ENCODE measurements at regions not wholly inside any gene's neighbourhood (a gene's known extent, or its start where the extent isn't known, plus 50 kb on each side); places are given as distances from the start of the nearest gene placed in this dataset.
"Not testable (repeated sequence)": the region's sequence is repeated elsewhere in the genome, so short reads cannot be mapped to it uniquely, and the experiment has no call there.

DNA sequence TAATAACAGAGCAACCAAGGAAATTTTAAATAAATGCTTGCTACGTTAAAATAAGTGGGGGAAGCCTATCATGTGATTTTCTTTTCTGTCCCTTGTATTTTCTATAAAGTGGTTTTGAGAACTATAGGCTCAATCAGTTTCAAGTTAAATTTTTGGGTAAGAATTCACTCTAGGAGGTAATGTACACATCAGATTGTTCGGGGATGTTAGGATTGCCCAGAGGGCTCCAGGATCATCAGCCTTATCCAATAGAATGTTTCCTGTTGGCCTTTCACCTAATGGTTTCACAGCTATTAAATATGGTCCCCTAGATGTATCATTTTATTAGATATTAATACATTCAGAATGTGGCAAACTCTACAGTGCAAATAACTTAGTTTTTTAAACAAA is 438.4 kb upstream of the NPVF start:
- no peak for DNase-seq (ENCODE audit: low read depth)

DNA sequence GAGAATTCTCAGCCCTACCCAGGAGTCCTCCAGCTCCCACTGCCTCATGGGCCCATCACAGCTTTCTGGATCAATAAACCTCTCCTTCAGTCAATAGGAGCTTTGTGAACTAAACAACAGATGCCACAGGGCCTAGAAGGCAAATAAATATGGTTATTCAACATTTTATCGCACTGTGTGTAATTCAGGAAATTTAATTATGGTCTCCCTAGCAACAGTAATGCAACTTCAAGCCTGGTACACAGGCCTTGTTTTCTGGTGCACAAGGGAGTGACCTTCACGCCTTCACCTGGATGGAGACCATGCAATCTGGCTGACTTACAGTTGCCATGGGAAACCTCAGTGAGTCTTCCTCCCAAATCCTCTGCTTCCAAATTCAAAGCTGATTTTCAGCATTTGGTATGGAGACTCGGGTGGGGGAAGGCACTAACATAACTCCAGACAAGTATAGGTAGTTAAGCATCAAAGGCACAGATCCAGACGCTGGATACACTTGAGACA is 441.0 kb upstream of the NPVF start:
- no peak for DNase-seq (ENCODE audit: low read depth)

DNA sequence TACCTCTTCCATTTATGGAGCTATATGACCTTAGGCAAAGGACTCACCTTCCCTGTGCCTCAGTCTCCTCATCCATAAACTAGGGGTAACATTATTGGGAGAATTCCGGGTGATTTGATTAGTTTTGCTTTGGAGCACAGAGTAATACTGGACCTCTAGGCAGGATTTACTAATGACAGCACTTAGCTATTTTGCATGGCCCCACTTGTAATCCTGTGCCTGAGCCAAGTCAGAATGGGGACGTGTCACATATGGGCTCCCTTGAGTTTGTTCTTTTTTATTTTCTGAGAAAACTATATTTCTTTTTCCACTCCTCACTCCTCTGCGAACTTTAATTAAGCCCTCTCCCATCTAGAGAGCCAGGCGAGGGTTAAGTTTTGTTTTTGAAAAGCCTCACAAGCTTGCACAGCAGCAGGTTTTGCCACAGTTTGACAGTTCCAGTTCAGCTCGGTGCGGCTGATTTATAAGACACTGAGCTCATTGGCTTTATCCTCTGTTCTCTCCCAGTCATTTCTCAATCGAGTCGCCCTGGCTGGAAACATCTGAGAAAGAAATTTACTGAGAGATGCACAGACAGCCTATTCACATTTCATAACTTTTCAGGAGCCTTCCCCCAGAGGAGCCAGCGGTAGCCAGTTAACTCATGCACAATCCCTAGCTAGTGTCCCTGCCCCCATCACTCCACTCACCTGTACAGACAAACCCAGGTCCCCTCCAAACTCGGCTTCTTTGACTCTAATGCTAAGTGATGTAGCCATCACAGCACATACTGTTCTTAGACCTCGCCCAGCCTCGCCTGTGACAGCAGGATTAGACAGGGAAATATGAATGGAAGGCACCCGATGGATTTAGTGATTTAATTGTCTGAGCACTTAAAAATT is 441.9 kb upstream of the NPVF start:
- DNase-seq (ENCODE audit: low read depth), result no peak

DNA sequence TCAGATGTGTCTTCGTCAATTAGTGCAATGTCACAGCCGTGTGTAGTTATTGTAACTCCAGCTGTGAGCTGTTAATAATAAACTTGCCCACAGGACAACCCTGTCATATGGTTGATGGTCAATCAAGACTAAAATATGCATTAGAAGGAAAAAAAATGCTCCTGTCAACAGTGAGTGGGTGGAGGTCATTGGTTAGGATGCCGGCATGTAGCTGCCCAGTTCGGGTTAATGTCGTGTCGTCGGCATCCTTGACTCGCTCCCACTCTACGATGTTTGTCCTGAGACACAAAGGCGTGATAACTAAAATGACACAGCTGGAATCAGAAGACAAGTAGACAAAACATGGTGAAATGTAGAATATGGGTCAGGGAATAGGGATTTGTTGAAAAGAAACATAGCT is 442.8 kb upstream of the NPVF start:
- no peak for DNase-seq (ENCODE audit: low read depth)

DNA sequence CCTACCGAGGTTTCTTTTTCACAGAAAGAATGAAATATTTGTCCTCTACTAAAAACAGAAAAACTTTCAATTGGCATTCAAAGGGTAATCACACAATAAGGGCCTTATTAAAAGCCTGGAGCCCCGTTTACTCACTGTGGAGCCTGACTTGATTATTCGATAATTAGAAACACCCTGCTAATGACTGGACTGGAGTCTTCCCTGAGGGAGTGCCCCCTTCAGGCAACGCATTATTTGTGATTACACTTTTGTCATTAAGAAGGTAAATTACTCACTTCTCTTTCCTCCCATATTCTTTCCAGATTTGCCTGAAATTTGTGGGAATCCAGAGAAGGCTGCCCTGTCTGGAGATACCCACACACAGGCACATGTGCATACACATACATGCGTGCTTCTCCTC is 444.2 kb upstream of the NPVF start:
- no peak for DNase-seq (ENCODE audit: low read depth)

DNA sequence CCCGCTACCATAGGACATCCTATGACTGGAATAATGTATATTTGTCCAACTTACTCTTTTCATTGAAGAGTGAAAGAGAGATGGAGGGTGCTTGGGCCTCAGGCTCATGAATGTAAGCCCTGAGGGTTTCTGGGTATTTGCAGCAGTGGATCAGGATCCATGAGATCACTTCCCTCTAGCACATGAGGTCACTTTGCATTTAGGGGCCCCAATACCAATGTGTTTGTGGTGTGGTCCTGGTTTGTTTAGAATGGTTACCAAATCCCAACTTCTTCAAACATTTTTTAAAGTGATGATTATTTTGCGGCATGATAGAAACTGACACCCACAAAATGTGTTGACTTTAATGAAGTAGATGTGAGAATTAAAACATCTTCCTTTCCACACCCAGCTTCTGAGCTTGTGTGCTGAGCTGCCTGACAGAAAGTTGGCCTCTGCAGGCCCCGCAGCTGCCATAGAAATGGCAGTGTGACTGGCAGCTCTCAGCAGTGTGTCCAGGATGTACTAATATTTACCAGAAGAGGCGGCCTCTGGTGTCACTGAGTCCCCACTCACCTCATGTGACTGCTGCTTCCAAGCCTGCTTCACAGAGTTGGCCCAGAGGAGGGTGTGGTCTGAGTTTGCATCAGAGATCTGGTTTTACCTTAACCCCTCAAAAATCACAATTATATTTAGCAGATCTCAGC is 447.6 kb upstream of the NPVF start:
- no peak for DNase-seq (ENCODE audit: low read depth)

DNA sequence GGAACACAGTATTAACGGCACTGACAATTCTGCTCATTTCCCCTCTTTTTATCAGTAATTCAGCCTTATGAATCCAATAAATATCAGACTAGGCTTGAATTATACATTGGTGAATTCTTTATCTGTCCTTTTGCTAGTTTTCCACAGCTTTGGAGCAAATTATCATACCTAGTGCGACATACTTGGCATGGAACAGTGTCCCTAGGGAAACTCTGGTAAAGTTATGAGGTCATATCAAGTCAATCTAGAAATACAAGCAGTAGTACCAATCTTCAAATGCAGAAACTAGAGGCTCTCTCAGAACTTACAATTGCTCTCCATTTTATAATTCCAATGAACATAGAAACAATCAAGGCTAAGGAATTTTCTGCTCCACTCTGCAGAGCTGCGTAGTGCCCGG is 449.3 kb upstream of the NPVF start:
- DNase-seq (ENCODE audit: low read depth), result no peak

DNA sequence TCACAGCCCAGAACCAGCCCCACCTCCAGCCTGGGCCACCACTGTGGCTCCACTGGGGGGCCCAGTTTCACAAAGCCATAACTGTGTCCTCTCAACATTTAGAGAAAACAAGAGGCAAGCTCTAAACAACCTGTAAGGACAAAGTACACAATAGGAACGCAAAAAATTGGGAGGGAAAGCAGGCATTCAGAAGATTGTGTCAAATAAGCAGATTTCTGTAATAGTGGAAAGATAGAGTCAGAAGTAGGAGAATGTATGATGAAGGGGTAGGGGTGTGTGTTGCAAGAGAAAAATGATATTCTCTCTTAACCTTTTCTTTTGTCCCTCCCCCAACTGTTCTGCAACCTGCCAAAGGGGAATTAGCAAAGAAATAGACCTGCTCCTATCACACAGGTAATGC is 449.9 kb upstream of the NPVF start:
- no peak for DNase-seq (ENCODE audit: low read depth)

DNA sequence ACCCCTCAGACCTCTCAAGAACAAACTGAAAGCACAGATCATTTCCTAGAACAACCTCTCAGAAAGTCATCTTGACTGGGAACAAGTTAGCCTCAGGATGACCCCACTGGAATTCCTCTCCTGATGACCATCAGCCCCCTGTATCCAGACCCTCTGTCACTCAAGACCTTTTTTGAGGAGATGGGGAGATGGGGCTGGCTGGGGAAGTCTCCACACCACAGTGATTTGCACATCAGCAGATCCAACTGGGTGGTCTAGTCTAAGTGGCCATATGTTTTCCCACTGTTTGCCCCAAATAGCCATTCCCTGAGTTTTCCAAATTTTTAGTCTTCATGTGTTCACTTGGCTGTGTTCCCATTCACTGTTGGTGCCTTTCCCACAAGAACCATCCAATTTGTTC is 452.4 kb upstream of the NPVF start:
- DNase-seq (ENCODE audit: low read depth), result no peak

DNA sequence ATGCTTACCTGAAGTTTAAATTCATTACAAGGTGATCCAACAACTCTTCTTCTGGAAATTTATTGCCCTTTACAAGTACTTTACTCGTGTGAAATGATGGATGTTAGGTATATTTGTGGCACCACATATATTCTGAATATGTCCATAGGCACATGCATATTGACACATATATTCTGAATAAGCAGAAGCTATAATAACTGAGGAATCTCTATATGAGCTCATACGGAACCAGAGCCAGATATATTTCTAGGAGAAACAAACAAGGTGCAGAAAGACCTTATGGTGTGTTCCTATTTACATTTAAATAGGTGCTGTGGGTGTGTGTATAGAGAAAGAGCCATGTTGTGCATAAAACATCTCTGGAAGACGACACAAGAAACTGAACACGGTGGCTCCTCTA is 456.1 kb upstream of the NPVF start:
- DNase-seq (ENCODE audit: low read depth), result no peak

DNA sequence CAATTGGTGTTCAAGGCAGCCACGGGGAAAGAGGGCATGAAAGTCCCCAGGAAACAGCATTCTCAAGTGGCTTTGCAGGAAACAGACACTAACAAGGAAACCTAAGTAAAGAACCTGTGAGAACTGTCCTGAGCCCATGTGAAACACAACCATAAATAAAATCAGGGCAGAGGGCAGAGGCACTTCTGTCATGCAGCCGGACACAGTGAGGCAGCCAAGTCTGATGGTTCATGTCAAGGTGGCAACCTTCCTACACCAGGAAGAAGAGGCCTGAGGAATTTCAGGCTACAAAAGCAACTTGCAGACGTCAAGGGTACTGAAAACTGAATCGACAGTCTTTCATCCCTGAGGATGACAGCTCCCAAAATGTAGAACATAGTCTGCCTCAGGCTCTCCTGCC is 458.2 kb upstream of the NPVF start:
- no peak for DNase-seq (ENCODE audit: low read depth)

DNA sequence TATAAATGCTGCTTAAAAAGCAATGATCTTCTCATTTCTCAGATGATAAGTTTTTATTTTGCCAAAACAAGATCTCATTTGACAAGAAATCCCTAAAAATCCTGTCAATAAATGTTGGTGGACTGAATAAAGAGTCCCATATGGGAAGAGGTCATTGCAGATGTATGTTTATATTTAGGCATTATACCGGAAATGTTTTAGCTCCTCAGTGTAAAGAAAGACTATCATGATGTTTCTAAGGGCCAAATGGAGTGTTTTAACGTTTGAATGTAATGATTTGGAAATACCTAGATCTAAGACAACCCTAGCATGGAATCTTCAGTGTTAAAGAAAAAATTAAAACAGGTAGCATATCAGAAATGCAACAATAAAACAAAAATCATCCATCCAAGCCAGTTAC is 457.8 kb upstream of the NFE2L3 start:
- DNase-seq (ENCODE audit: low read depth), result no peak

DNA sequence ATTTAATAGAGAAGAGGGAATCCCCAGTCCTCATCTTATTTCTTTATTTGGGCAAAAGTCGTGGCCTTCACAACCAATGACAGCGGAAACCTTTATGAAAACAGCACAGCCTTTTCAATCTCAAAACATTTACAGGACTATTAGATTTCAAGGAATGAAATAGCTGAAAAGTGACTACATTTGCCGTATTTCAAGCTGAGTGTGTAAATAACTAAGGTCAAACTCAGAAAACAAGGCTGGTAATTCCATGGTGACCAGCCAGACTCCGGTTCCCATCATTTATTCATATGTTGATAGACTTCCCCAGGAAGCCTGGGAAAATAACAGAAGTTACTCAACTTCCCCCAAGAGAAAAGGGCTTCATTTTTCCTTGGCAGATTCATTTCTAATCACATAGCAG is 457.3 kb upstream of the NFE2L3 start:
- DNase-seq (ENCODE audit: low read depth), result no peak

DNA sequence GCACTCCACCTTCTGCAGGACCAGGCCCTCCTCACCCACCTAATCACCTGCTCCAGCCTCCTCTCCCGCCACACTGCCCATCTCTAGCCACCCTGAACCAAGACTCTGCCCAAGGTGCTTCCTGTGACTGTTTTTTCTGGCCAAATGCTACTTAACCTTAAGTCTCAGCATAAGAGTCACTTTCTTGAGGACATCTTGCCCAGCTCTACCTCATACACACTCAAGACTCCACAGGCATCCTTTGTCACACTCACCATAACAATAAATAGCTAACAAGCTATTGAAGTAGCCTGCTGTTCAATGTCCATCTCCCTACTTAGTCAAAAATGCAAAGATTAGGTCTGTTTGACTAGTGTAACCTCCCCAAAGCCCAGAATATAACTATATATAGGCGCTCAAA is 455.4 kb upstream of the NFE2L3 start:
- no peak for DNase-seq (ENCODE audit: low read depth)

DNA sequence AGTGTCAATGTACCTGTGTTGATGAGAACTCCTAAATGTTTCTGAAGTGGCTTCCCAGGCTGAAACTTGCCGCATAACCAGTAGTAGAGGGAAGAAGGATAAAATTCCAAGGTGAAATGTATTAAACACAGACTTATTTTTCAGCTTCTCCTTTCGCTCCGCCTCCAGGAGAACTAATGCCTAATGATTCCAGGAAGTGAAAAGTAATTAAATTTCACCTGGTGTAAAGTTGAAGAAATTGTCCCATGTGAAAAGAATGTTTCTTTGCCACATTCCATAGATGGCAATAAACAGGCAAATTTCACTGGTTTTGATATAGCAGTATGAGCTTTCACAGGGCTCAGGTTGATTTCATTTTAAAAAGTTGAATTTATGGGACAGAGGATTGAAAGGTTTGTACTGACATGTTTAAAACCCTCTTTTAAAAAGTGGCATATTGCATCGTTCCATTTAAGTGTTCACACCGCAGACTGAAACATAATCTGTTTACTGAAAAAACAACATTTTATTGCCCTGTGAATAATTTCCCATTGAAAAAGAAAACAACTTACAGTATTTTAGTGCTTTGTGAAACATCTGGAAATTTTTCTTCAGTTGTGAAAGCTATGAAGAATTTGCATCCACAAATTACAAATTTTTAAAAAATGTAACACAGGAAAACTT is 453.4 kb upstream of the NFE2L3 start:
- no peak for DNase-seq (ENCODE audit: low read depth)

DNA sequence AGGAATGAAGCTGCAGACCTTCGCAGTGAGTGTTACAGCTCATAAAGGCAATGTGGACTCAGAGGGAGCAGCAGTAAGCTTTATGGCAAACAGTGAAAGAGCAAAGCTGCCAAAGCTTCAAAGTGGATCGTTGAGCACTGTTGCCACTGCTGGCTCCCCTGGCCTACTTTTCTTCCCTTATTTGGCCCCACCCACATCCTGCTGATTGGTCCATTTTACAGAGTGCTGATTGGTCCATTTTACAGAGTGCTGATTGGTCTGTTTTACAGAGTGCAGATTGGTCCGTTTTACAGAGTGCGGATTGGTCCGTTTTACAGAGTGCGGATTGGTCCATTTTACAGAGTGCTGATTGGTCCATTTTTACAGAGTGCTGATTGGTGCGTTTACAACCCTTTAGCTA is 451.9 kb upstream of the NFE2L3 start:
- DNase-seq (ENCODE audit: low read depth), result not testable (repeated sequence)

DNA sequence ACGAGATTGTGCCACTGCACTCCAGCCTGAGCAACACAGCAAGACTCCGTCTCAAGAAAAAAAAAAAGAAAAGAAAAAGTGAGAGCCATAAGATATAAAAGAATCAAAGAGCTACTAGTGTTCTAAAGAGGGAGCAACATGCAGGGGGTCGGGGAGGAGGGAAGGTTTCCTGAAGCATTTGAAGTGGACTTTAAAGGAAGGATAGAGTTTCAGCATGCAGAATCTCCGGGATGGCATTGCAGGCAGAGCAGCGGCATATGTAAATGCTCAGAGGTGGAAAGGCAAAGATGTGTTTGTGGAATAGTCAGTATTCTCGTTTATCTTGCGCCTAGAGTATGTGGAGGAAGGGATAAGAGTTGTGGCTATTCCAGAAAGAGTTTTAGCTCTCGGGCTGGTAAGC is 447.6 kb upstream of the NFE2L3 start:
- DNase-seq (ENCODE audit: low read depth), result no peak

DNA sequence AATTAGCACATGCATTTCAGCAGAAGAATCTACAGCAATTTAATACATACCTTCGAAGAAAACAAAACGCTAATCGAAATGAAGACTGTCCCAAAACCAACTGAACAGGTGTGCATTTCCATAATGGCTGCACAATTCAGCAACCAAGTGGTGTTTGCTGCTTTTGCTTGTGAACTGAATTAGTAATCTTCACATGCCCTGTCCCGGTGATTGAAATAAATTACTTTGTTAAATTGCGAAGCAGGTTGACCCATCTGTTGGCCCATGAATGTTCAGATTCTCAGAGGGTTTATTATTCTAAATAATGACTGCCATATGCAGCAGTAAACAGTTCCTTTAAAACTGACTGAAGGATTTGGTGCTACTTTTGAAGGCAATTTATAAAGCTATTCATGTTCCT is 445.2 kb upstream of the NFE2L3 start:
- no peak for DNase-seq (ENCODE audit: low read depth)

DNA sequence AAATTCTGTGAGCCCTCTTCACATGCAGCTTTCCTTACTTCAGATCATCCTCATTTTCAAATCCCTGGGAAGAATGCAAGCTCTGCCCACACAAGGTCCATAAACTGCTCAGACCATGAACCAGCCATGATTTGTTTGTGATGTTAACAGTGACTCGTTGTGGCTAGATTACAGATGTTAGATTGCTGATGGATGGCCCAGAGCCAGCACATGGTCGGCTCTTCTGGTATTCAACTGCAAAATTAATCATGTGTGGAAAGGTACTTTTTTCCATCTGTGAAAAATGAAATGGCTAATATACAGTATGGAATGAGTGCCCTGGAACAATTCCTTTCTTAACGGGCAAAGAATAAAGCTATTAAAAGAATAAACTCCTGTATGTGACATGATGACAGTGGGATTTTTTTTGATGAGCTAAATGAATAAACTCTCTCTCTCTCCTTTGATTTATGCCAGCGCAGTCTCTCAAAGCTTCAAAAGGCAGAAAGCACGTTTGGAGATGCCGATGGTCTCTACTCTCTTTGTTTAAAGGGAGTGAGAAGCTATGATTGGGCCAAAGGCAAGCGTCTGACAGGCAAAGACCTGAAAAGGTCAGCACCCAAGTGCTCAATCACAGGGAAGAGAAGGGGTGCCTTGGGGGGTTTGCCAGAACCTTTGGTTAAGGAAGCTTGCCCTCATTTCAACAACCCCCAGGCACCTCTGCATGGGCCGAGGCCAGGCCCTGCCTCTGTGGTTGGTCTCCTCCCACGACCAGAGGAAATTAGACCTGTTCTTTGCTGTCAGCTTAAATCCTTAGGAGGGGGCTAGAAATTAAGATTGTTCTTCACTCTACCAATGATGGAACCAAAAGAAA is 444.0 kb upstream of the NFE2L3 start:
- no peak for DNase-seq (ENCODE audit: low read depth)

DNA sequence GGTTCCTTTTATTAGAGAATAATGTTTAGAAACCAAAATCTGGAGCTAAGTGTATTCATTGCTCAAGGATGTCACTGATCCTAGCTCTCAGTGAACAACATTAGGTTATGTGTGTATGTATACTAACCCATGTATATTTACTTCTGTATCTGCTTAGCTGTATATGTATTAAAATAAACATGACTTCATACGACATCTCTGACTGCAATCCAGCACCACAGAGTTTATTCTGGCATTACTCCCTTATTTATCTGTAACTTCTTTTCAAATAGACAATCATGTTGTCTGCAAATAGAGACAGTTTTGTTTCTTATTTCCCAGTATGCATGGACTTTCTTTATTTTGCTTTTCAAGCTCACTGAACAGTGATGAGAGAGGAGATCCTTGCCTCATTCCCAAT is 441.0 kb upstream of the NFE2L3 start:
- DNase-seq (ENCODE audit: low read depth), result no peak

DNA sequence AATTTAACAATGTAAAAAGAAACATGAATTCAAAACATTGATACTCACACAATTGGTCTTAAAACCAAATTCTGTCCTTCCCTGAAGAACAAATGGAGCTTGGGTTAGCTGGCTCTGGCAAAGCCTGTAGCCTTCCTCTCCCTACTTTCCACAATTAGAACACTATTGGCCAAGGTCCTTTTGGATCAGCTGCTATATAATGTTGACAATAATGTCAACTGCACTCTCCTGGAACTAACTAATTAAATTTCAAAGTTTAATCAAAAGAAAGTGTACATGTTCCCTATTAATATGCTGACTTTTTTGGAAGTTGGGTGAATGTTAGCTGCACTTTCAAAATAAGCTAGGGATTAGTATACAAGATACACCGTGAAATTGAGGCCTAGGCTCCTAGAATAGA is 440.1 kb upstream of the NFE2L3 start:
- DNase-seq (ENCODE audit: low read depth), result no peak

DNA sequence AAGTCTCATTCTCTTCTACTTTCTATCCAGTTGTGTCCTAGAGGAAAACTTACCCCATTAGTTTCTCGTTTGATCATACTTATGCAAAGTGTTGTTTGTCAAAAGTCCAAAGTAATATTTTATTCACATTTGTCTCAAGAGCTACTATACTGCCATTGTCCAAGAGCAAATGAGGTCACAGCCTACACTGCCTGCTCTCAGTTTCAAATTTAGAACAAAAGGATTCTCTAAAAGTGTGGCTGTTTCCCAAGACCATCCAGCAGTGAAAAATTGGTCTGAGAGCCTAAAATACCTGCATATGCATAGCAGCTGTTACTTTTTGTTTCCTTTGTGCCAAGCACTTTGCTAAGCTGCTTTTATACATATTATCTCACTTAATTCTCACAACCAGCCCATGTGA is 439.5 kb upstream of the NFE2L3 start:
- DNase-seq (ENCODE audit: low read depth), result no peak
